ENCODE measurements at regions not wholly inside any gene's neighbourhood (a gene's known extent, or its start where the extent isn't known, plus 50 kb on each side); places are given as distances from the start of the nearest gene placed in this dataset.

DNA sequence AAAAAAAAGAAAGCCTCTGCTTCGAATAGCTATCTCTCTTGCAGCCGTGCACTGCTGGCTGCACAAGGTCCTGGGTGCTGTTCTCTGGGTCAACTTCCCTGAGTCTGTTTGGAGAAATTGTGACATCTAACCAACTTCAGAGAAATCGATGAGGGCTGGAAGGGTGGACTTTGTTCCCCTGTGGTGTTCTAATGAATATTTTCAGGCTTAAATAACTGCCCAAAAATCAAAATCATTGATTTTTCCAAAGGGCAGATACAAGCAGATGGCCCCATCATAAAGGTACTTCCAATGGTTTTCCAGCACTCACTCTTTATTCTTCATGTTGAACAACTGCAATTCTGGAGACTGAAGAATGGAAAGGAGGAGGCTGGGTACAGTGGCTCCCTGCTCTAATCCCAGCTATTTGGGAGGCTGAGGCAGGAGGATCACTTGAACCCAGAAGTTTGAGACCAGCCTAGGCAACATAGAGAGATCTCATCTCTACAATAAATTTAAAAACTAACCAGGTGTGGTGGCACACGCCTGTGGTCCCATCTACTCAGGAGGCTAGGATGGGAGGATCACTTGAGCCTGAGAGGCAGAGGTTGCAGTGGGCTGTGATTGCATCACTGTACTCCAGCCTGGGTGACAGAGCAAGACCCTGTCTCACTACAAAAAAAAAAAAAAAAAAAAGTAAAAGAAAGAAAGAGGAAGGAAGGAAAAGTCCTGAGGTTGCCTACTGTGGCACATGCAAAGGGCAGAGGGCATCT lies 59.1 kb downstream of the FOXA2 start (continued):
- TF ChIP-seq, protein P1, sequence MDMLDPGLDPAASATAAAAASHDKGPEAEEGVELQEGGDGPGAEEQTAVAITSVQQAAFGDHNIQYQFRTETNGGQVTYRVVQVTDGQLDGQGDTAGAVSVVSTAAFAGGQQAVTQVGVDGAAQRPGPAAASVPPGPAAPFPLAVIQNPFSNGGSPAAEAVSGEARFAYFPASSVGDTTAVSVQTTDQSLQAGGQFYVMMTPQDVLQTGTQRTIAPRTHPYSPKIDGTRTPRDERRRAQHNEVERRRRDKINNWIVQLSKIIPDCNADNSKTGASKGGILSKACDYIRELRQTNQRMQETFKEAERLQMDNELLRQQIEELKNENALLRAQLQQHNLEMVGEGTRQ (IDR thresholded peaks at IDR 0.05; ENCODE audit: low read depth, low read length), result no peak
- TF ChIP-seq, protein P1 (CRISPR knock-in tag; IDR thresholded peaks at IDR 0.05; ENCODE audit: borderline replicate concordance), result no peak
- TF ChIP-seq TCF7 (IDR thresholded peaks at IDR 0.05; ENCODE audit: low read depth), result peak; percentile 81
- TF ChIP-seq, protein P2, sequence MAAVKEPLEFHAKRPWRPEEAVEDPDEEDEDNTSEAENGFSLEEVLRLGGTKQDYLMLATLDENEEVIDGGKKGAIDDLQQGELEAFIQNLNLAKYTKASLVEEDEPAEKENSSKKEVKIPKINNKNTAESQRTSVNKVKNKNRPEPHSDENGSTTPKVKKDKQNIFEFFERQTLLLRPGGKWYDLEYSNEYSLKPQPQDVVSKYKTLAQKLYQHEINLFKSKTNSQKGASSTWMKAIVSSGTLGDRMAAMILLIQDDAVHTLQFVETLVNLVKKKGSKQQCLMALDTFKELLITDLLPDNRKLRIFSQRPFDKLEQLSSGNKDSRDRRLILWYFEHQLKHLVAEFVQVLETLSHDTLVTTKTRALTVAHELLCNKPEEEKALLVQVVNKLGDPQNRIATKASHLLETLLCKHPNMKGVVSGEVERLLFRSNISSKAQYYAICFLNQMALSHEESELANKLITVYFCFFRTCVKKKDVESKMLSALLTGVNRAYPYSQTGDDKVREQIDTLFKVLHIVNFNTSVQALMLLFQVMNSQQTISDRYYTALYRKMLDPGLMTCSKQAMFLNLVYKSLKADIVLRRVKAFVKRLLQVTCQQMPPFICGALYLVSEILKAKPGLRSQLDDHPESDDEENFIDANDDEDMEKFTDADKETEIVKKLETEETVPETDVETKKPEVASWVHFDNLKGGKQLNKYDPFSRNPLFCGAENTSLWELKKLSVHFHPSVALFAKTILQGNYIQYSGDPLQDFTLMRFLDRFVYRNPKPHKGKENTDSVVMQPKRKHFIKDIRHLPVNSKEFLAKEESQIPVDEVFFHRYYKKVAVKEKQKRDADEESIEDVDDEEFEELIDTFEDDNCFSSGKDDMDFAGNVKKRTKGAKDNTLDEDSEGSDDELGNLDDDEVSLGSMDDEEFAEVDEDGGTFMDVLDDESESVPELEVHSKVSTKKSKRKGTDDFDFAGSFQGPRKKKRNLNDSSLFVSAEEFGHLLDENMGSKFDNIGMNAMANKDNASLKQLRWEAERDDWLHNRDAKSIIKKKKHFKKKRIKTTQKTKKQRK (IDR thresholded peaks at IDR 0.05; ENCODE audit: low read length), result no peak
- TF ChIP-seq, protein P3, sequence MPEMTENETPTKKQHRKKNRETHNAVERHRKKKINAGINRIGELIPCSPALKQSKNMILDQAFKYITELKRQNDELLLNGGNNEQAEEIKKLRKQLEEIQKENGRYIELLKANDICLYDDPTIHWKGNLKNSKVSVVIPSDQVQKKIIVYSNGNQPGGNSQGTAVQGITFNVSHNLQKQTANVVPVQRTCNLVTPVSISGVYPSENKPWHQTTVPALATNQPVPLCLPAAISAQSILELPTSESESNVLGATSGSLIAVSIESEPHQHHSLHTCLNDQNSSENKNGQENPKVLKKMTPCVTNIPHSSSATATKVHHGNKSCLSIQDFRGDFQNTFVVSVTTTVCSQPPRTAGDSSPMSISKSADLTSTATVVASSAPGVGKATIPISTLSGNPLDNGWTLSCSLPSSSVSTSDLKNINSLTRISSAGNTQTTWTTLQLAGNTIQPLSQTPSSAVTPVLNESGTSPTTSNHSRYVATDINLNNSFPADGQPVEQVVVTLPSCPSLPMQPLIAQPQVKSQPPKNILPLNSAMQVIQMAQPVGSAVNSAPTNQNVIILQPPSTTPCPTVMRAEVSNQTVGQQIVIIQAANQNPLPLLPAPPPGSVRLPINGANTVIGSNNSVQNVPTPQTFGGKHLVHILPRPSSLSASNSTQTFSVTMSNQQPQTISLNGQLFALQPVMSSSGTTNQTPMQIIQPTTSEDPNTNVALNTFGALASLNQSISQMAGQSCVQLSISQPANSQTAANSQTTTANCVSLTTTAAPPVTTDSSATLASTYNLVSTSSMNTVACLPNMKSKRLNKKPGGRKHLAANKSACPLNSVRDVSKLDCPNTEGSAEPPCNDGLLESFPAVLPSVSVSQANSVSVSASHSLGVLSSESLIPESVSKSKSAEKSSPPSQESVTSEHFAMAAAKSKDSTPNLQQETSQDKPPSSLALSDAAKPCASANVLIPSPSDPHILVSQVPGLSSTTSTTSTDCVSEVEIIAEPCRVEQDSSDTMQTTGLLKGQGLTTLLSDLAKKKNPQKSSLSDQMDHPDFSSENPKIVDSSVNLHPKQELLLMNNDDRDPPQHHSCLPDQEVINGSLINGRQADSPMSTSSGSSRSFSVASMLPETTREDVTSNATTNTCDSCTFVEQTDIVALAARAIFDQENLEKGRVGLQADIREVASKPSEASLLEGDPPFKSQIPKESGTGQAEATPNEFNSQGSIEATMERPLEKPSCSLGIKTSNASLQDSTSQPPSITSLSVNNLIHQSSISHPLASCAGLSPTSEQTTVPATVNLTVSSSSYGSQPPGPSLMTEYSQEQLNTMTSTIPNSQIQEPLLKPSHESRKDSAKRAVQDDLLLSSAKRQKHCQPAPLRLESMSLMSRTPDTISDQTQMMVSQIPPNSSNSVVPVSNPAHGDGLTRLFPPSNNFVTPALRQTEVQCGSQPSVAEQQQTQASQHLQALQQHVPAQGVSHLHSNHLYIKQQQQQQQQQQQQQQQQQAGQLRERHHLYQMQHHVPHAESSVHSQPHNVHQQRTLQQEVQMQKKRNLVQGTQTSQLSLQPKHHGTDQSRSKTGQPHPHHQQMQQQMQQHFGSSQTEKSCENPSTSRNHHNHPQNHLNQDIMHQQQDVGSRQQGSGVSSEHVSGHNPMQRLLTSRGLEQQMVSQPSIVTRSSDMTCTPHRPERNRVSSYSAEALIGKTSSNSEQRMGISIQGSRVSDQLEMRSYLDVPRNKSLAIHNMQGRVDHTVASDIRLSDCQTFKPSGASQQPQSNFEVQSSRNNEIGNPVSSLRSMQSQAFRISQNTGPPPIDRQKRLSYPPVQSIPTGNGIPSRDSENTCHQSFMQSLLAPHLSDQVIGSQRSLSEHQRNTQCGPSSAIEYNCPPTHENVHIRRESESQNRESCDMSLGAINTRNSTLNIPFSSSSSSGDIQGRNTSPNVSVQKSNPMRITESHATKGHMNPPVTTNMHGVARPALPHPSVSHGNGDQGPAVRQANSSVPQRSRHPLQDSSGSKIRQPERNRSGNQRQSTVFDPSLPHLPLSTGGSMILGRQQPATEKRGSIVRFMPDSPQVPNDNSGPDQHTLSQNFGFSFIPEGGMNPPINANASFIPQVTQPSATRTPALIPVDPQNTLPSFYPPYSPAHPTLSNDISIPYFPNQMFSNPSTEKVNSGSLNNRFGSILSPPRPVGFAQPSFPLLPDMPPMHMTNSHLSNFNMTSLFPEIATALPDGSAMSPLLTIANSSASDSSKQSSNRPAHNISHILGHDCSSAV (CRISPR knock-in tag; IDR thresholded peaks at IDR 0.05; ENCODE audit: borderline replicate concordance), result no peak
- TF ChIP-seq ZNF207 (IDR thresholded peaks at IDR 0.05; ENCODE audit: borderline replicate concordance), result no peak
- TF ChIP-seq, protein P4, sequence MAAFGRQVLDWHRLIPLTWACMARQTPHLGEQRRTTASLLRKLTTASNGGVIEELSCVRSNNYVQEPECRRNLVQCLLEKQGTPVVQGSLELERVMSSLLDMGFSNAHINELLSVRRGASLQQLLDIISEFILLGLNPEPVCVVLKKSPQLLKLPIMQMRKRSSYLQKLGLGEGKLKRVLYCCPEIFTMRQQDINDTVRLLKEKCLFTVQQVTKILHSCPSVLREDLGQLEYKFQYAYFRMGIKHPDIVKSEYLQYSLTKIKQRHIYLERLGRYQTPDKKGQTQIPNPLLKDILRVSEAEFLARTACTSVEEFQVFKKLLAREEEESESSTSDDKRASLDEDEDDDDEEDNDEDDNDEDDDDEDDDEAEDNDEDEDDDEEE (CRISPR knock-in tag; IDR thresholded peaks at IDR 0.05), result no peak
- TF ChIP-seq KAT8 (CRISPR knock-in tag; IDR thresholded peaks at IDR 0.05), result peak; percentile 76
- no peak for TF ChIP-seq SRSF4 (IDR thresholded peaks at IDR 0.05; ENCODE audit: low read depth, low read length, poor library complexity, severe bottlenecking)
- TF ChIP-seq, protein P5, sequence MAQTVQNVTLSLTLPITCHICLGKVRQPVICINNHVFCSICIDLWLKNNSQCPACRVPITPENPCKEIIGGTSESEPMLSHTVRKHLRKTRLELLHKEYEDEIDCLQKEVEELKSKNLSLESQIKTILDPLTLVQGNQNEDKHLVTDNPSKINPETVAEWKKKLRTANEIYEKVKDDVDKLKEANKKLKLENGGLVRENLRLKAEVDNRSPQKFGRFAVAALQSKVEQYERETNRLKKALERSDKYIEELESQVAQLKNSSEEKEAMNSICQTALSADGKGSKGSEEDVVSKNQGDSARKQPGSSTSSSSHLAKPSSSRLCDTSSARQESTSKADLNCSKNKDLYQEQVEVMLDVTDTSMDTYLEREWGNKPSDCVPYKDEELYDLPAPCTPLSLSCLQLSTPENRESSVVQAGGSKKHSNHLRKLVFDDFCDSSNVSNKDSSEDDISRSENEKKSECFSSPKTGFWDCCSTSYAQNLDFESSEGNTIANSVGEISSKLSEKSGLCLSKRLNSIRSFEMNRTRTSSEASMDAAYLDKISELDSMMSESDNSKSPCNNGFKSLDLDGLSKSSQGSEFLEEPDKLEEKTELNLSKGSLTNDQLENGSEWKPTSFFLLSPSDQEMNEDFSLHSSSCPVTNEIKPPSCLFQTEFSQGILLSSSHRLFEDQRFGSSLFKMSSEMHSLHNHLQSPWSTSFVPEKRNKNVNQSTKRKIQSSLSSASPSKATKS (CRISPR knock-in tag; IDR thresholded peaks at IDR 0.05), result no peak
- no peak for TF ChIP-seq ZNF569 (CRISPR knock-in tag; IDR thresholded peaks at IDR 0.05; ENCODE audit: borderline replicate concordance)

All from HepG2 (cell line).